Daoy (cell line): ENCODE measurements at regions not wholly inside any gene's neighbourhood (a gene's known extent, or its start where the extent isn't known, plus 50 kb on each side); places are given as distances from the start of the nearest gene placed in this dataset.
A peak's percentile ranks its signal among the peaks of the same experiment; 100 is the strongest.

Experiments
- DNase-seq: peaks from one replicate; pipeline ENCODE4 v3.0.0-alpha.2; 2015; ENCODE audit warnings: low read depth

DNA sequence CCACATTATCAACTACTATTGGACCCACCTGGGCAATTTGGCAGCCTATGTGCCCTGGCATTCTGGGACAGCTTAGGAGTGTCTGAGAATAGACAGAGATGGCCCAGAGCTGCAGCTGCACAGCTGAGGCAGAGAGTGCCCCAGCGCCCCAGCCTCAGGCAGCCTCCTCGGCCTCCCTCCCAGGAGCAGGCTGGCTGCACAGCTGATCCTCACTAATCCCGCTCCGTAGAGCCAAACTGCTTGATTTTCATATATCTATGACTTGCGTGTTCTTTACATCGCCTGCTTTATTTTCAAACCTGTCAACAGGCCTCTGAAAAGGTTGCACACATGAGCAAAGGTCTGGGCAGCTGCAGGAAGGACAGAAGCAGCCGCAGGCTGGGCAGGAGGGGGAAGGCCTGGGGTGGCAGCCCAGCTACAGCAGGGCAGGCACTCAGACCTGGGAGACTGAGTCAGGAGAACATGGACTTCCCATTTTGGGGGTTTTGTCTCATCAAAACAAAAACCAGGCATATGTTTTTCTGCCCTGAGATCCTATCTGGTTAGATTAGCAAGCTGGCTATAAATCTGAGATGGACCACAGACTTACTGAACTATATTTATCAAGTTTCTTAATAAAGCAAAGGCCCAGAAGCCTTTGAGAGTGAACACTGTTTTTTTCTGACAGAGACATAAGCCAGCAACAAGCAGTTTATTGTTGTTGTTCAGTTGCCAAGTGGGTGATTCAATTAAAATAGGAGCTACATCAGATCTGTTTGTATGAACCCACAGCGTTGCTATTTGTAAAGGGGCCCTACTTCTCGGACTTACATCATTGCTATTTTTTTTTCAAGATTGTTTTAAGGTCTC is 301.8 kb upstream of the DUSP10 start:
- DNase-seq, result peak; percentile 33

DNA sequence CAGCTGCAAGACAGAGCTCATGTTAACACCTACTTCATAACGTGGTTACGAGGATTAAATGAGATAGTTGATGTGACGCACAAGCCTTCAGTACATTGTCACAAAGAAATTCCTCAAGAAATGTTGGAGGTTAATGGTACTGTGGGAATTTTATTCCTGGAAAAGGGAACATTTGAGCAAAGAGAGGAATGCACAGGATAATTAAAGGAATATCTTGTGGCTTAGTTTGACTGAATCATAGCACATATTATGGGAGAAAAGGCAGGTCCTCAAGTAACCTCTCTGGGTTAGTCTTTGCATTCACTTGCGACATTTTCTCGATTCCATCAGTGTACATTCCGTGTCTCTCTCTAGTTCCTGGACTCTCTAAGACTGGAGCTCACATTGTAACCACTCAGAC is 300.2 kb upstream of the DUSP10 start:
- DNase-seq, result no peak

DNA sequence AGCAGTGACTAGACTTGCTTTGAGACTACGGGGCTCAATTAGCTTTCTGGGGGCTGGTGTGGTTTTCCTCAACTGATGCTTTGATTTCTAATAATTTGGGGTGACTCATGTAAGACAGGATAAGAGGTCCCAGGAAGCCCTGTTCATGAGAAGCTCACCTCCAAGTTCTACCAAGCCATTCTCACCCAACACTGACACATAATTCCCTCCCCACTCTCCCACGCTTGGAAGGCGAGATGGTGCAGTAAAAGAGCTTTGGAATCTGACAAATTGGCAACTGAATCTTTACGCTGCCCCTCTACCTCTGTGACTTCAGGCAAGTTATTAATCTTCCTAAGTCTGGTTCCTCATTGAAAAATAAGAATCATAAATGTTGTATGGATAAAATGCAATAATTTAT is 299.1 kb upstream of the DUSP10 start:
- DNase-seq, result no peak

DNA sequence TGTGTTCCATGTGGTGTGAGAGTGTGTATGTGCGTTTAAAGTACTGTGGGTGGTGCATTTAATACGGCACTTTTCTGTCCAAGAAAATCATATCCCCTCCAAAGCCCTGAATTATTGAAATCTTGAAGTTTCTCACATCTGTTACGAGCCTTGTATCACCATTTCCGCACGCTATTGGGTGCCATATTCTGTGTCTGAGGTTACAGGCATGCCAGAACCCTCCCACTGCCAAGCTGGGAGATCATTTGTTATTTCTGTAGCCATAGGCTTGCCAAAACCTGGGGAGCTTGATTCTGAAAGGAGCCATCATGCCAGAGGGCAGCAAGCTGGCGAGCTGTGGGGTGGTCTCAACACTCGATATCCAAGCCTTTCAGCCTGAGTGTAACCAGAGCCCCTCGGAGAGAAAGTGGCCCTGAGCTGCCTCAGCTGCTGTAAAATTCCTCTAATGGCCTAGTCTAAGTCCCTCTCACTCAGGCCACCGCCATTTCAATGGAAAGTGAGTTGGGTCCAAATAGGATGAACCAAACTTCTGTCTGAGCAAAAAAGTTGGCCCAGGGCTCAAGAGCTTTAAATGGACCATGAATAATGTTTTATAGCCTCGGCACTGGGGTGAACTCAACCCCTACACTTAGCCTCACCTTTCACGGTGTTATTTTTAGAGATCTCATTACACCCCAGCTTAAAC is 298.4 kb upstream of the DUSP10 start:
- no peak for DNase-seq

DNA sequence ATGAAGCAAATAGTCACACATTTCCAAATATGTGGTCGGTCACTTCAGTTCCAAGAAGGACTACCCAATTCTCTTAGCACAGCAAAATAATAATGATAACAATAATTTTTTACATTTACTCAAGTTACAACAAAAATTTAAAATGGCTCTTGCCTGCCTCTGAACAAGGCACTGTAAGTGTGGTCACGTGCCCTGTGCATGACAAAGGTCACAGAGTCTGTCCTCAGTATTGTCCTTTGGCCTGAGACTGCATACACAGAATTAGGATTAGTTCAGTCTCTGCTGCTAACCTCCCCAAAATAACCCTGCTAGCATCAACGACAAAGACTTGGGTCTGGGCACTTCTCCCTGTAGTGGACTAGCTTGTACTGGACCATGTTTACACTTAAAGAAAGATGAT is 297.1 kb upstream of the DUSP10 start:
- no peak for DNase-seq

DNA sequence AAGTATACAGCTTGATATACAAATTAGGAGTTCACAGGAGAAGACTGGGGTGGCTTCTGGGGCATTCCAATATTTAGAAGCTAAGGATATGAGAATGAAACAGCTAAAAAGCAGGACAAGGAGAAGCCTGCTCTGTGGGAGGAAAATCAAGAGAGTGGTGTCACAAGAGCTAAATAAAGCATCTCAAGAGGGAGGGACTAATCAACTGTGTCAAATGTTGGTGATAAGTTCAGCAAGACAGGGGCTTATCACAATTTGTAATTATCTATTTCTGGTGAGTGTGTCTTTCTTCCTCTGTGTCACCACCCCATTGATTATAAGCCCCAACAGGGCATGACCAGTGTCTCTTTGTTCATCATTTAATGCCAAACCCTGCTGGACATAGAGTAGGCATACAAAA is 295.8 kb upstream of the DUSP10 start:
- DNase-seq, result no peak

DNA sequence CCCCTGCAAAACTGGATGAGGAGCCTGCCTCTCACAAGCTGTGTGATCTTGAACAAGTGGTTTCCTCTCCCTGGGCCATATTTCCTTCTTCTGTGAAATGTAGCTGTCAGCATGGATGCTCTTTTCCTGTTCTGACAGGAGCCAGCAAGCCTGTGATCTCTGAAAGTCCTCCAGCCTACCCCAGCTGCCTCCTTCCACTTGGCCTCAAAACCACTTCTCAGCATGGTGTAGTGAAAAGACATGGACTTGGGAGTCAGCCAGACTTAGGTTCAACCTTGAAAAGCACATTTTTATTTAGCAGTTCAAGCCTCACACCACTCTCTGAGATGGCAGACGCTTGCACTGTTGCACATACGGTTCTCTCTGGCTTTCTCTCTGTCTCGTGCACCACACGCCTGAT is 292.9 kb upstream of the DUSP10 start:
- DNase-seq, result no peak

DNA sequence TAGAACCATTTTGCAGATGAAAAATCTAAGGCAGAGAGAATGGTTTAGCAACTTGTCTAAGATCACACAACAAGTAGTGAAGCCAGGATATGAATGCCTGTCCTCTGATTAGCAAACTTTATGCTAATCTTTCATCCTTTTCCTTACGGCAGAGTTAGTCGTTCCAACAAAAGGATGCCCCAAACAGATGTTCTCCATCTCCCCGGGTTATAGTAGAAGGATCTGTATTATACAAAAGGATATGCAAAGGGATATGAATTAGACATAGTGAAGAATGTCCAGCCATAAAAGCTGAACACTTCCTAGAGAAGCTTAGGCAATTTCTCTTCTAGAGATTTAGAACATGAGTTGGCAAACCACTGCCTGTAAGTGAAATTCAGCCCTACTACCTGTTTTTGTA is 291.6 kb upstream of the DUSP10 start:
- DNase-seq, result no peak

DNA sequence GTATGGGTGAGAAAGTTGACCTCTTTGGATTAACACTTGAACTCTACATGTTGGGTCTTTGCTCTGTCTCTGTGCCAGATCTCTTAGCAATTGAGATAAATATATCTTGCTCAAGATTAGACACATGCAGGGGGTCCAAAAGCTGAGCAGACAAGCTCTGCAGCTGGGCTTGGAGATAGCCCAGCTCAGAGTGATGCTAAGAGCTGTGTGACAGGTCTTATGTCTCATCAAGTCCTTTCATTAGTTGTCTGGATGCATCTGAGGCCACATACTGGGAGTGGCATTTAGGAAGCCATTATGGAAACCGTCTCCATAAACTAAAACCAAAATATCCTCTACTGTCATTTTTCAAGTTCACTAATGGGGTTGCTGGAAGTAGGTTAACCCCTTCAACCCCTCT is 289.4 kb upstream of the DUSP10 start:
- DNase-seq, result no peak

DNA sequence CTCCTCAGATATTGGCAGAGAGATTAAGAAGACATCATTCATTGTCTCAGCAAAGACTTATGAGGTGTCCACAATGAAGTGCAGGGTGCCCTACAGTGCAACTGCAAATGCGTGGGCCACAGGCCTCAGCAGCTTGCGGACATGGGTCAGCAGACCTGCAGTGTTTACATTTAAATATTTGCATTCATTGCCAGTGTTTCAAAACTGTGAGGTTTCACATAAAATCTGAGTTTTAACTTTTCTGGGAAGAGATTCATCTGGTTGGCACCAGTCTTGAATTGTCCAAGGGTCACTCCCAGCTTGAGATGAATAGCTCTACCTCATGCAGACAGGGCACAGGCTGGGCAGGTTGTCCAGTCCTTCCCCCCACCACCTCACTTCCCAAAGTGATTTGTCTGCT is 286.8 kb upstream of the DUSP10 start:
- DNase-seq, result no peak

DNA sequence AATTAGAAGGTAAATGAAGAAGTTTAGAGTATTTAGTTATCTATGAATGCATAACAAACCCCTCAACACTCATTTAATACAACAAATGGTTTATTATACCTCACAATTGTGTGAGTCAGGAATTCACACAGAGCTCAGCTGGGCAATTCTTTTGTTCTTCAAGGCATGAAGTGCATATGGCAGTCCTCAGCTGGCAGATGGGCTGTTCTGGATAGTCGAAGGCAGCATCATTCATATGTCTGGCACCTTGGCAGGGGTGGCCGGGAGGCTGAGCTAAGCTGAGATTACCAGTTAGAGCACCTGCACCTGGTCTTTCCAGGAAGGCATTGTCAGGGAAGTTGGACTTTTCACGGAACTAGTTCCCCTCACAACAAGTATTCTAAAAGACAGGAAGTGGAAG is 286.2 kb upstream of the DUSP10 start:
- no peak for DNase-seq

DNA sequence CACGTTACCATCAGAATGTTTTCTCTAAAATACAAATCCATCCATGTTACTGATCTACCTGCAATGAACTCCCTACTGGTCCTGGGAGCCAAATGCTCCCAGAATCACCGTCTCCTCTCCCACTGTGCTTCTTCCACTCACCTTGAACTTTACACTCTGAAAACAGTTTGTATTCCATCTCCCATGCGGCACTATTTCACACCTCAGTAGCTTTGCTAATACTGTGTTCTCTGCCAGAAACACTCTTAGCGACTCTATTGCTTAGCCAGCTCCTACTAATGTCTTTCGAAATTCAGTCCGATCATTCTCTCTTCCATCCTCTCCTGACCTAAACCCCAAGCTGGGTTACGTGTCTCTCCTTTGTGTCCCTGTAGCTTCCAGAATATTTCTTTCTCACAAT is 284.4 kb upstream of the DUSP10 start:
- DNase-seq, result no peak

DNA sequence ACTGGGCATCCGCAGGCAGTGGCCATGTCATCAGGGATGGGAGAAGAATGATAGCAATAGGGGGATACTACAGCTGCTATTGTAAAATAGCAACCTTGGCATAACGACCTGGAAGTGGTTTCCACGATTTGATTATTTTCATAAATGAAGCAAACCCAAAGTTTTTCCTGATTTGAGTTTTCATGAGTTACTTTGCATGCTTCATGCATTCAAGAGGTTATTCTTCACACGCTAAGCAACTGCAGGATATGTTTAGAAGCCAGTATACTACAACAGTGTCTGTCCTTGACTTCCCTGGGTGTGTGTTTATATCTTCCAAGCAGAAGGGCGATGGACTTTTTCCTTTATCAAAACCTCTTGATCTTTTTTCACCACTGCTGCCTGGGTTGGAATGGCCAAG is 281.1 kb upstream of the DUSP10 start:
- no peak for DNase-seq

DNA sequence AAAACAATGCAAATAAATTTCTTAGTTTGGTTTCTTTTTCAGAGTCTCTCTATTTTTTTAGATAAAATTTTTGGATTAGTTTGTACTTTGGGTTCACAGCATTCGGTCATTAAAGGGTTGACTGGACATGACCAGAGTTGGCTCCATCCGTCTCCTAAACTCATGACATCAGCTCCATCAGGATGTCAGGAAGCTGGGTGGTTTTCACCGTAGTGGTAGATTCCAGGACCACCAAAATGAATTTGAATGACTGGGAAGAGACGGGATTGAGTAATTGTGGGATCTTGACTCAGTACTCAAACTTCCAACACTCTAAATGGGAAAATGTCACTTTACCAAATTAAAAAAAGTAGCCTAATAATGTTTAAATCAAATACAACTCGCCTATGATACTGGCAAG is 279.2 kb upstream of the DUSP10 start:
- DNase-seq, result no peak

DNA sequence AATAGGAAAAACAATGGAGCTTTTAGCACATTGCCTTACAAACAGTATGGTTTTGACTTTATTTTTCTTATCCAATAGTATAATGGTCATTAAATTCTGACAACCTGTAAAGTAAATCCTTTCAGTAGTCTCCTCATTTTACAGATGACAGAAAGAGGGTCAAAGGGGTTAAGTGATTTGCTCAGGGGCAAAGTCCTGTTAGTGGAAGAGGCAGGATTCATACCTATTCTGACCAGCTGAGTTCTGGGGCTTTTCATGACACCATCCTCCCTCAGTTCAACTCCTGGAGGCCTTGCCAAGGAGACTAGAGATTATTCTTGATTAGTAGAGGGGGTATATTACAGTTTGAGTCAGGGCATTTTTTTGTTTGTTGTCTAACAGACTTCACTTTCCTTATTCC is 278.7 kb upstream of the DUSP10 start:
- no peak for DNase-seq

DNA sequence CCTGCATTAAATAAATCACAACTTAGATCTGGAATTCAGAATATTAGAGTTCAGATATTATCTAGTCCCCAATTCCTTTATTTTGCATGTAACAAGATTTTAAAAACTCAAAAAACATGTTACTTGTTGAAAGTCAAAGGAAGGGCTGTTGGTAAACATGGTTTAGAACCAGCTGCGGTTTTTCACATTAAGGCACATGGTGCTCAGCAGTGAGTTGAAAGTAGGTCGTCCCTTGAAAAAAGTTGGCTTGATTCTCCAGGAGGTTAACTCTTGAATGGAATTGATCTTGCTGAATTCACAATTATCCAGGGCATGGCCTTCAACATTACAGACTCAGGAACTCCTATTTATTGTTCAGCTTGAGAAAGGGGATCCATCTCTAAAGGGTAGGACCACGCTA is 277.1 kb upstream of the DUSP10 start:
- no peak for DNase-seq

DNA sequence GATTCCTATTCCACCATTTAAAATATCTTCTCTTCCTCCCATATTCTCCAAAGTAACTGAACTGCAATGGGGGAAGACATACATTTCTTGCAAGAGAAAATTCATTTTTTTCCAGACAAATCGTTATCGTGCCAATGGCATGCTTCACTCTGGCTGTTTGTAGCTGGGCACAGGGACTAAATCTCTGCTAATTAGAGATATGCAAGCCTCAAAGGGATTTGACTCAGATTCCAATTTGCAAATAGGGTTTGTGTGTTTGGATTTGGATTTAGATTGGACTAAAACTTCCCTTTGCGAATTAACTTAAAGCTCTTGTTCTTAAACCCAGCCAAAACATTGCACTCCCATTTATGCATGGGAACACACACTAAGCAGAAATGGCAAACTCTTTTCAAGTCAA is 276.2 kb upstream of the DUSP10 start:
- no peak for DNase-seq

DNA sequence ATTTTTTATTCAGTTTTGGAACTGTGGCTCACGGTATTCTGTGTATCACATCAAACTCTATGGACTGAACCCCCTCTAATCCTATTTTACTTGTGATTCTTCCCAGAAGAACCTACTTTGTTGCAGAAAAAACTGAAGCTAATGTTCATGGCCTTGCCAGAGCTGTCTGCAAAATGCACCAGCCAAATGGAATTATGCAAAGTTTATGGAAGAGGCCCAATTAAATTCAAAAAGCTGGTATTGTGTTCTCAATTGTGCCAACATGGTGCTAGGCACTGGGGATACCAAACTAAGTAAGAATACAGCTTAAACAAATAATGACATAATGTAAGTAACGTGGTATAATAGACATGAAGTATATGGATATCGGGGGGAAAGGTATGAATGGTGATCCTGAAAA is 273.8 kb upstream of the DUSP10 start:
- DNase-seq, result no peak

DNA sequence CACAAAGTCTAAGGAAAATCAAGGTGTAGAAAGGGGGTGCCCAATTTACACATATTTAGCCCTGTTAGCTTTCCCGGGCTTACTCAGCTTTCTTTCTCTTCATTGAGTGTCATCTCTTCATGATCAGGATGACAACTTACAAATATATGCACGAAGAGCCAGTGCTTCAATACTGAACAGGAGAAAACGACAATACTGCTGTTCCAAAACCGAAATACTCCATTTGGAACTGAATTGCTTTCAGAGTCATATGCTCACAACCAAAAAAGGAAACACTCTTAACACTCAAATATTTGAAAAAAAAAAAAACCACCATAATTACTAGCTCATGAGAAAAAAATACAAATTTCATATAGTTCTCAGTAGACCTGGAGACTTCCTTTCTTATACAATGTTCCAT is 272.1 kb upstream of the DUSP10 start:
- no peak for DNase-seq

DNA sequence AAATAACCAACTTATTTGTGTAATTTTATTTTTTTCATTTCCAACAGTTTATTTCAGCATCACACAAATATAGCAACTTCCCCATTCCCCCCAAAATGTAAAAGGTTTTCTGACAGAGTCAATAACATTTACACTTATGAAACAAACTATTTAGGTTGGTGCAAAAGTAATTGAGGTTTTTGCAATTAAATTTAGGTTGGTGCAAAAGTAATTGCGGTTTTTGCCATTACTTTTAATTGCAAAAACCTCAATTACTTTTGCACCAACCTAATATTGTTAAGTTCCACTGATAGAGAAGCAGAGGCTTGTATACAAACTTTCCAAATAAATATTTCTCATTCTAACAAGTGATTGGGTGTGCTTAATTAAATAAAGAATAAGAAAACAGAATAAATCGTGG is 270.9 kb upstream of the DUSP10 start:
- no peak for DNase-seq

DNA sequence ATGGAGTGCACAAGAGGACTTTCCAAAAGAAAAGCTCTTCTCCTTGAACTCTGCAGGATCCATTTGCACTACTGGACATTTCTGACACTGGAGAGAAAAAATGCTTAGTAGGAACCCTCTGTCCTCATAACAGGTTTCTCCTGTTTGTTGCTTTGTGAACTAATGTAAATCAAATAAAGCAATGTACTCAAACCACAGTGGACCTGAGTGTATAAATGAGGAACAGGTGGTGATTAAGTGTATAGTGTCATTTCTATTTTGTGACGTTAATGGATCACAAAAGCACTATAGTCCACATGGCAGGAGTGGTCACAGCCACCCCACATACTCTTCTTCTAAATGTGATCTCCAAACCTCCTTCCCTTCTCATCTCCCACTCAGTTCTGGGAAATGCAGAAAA is 268.4 kb upstream of the DUSP10 start:
- no peak for DNase-seq

DNA sequence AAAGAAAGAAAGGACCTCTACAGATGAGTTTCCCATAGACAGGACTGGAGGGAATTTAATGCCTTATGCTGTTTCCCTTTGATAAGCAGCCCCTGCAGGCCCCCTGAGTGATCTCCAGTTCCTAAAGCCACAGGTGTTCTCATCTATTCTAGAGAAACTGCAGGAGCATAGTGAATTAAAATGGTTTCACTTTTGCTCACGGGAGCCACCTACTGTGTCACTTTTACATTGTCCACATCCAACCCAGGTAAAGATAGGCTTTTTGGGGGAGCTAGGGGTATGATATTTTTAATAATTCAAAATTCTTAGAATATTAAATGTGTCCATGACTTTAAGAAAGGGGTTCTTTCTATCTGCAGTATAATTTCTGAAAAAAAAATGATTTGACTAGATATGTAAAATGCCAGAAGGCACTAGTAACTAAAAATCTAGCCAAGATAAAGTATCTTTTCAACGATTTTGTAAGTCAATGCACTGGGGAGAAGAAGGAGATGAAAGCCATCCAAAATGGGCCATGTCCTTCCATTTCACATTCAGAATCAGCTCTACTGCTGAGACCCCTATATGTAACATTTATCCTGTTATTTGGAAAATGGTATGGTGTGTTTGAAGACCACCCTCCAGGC is 267.3 kb upstream of the DUSP10 start:
- DNase-seq, result peak; percentile 43

DNA sequence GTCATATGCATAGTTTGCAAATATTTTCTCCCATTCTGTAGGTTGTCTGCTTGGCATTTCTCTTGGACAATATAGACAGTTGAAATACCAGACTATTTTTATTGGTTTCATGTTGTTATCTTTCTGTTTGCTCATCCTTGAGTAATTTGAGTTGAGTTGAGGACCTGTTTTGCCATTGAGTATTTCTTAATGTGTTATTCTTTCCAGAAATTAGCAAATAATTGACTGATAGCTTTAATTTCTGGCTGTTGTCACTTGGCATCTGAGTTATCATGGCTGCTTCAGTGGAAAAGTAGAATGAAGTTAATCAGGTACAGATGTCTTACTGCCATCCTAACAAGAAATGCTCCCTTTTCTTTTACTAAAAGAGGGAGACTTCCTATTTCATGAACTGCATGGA is 264.8 kb upstream of the DUSP10 start:
- no peak for DNase-seq
